Stimulated activated CD4-positive, alpha-beta T cell treated with anti-CD3 and anti-CD28 coated beads, Interleukin-15, amount 100 ng/mL, for 24 hours (primary cell): ENCODE measurements at regions not wholly inside any gene's neighbourhood (a gene's known extent, or its start where the extent isn't known, plus 50 kb on each side); places are given as distances from the start of the nearest gene placed in this dataset.

ENCODE experiments used
- DNase-seq: peaks from one replicate; pipeline ENCODE4 v3.0.0-alpha.2; 2020

- DNase-seq = no peak
Observed at GRCh38 chr3:124094496-124094895, 102.6 kb upstream of the ROPN1 start.

GRCh38 chr3:124097362-124098131, 105.6 kb upstream of the ROPN1 start:
- DNase-seq = no peak

DNA sequence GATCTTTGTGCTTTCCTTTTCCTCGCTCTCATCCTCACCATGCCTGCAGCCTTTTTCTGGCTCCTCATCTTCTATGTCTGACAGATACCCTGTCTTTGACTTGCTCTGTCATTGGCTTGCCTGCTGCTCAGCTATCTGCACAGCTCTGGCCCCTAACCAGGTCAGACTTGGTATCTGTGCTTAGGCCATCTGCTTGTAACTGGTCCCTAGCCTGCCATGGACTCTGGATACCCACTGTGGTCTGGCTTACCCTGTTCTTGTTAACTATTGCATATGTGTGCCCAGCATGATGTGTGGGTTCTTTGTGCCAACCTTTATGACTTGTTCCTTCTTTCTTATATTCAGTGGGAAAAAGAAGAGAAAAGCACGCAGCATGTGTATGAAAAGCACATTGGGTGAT, 109.7 kb upstream of the ROPN1 start:
- no peak for DNase-seq

- no peak for DNase-seq
Observed at GRCh38 chr3:124107104-124107890, 115.4 kb upstream of the ROPN1 start.

DNA sequence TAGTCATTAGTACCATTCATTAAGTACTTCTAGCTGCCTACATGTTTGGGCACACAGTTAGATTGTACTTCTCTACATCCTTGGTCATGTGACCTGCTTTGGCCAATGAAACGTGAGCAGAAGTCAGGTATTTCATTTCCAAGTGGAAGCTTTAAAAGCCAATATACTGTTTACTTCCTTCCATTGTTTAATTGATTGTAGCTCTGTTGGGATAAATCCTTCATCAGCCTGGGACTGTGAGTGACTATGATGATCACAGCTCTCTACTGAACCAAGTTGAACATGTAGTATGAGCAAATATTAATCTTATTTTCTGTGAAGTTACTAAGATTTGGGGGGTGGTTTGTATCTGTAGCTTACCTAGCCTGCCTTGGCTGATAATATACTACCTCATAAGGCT, 116.5 kb upstream of the ROPN1 start:
- DNase-seq = no peak

- DNase-seq = no peak
Observed at GRCh38 chr3:124113485-124113884, 121.6 kb upstream of the ROPN1 start.

DNA sequence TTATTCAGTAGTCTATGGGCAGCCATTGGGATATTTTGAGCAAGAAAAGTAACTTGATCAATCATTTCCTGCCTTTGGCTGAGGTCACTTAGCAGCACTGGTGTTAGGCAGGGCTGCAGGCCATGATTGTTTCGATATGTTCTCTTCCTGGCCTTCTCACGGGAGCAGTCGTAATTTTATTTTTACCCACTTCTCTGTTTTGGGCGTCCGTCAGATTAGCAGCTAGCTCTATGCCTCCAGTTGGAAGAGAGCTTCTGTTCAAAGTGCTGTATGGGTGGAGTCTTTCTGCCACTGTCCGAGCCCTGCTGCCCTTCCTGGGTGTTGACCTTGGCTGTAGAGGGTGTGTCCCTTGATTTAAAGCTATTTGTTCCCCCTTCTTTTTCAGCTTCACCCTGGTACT, 123.4 kb upstream of the ROPN1 start:
- no peak for DNase-seq

DNA sequence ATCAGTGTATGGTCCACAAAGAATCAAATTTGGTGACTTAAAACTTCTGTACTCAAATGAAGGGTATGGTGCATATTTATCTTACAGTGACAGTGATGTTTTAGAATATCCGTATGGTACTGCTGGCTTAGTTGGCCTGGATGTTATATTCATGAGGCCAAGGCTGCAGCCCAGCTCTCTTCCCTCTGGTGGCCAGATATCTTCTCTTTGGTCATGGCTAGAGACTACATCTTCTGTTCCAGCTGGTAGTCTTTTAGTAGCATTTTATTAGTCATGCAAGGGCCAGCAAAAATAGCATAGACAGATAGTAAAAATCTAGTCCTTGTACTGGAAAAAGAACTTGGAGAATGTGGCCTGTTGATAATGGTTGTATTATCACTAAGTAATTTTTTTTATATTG, 124.0 kb upstream of the ROPN1 start:
- no peak for DNase-seq

DNA sequence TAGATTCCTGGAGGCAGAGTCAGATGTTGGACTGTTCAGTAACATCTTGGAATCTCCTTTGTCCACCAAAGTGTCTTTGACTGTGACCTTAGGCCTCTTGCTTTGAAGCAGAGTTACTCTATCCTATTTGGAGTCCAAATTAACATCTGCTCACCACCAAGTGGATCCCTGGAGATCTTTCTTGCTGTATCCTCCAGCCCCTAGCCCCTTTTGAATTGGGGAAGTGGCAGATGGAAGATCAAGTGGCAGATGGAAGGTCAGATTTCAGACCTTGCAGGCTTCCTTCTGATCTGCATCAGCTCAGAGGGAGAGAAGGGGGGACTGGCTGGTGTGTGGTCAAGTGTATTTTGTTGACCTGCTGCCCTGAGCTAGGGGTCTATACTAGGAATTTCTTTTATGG, 125.0 kb upstream of the ROPN1 start:
- DNase-seq = no peak

DNA sequence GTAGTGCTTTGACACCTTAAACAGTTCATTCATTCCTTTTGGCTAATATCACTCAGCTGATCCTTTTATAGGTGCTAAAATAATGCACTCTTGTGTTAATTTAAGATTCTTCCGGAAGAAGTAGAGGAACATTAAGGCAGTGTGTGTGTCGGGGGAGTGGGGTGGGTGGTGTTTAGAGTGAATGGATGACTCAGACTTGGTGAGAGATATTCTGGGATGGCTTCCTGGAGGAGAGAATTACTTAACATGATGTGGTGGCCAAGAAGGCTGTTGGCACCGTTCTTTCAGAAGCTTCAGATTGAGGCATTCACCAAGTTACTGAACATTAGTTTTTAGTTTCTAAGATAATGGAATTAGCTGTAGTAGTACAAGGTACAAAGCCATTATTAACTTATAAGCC, 125.6 kb upstream of the ROPN1 start:
- no peak for DNase-seq

- DNase-seq = no peak
Observed at GRCh38 chr3:124118397-124118796, 126.5 kb upstream of the ROPN1 start.

DNA sequence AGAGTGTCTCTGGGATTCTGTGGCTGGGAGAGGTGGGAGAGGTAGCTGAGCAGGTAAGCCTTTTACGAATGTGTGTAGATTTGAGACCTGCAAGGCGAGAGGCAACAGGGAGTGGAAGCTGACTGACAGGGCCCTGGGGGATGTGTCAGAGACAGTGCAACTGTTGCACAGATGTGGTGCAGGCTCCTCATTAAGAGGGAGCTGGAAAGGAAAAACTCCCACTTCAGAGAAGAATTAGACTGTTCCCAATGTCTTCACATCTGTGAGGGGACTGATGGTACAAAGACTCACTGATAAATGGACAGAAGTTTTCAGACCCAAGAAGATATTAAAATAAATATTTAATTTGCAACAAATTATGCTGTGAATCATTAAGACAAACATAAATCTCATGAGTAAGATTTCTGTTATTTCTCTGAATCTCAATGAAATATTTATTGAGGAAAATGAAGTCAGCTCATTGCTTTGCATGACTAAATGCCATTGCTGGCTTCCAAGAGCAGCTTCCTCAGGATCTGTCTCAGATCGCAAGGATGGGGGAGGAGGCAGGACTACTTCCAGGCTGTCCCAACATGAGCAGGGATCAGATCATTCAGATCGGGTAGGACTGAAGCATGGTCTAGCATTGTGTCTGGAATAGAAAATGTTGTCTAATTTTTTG, 127.3 kb upstream of the ROPN1 start:
- no peak for DNase-seq

DNA sequence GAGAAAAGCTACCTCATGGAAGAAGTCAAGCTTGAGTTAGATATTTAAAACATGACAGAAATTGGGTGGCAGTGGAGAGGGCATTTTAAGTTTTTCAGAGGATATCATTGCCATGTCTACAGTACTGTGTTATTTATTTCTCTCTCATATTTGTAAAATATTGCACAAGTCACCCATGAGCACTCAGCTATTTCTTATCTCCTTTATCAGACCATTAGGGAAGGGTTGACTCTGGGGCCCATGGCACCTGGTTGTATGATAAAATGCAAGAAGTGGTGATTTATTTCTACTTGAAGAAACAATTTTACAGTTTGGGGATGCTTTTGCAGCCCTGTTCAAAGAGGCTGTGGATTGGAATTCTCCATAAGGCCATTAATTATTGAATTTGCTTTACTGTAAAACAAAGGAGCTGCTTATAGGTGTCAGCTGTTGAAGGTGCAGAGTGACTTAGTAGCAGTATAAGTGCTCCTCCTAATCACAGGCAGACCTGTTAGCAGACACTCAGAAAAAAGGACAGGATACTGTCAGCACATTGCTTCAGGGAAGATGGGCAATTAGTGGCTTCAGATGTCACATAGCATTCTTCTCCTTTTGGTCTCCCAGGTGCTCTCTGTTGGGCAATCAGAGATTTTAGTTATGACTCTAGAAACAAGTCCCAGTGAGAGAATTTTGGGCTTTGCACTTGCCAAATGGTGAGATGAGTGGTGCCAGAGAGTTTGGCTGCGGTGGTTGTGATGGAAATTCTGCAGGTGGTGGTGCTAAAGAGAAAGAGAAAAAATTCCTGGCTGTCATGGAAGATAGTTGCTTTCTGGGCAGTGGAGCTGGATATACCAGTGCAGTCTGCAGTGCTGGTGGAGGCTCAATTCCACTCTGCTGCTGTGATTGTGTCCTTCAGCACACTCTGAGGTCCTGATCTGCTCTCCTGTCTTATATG, 129.7 kb upstream of the ROPN1 start:
- DNase-seq = no peak

DNA sequence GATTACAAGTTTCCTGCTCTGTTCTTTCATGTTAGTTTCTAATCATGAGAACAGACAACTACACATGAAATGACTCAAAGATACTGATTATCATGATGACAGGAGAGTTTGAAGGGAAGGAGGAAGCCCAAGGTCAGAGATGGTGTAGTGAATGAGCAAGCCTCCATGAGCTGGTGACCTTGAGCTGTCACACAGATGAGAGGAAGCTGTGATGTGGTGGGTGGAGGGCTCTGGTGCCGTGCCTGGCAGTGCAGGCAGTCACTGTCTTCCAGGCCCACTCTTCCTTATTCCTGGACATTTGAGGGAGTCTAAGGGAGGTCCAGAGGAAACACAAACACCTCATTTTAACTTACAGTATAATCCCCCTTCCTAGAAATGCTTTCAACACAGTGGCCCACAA, 133.4 kb upstream of the ROPN1 start:
- no peak for DNase-seq

GRCh38 chr3:124126436-124127023, 134.6 kb upstream of the ROPN1 start:
- DNase-seq = no peak

DNA sequence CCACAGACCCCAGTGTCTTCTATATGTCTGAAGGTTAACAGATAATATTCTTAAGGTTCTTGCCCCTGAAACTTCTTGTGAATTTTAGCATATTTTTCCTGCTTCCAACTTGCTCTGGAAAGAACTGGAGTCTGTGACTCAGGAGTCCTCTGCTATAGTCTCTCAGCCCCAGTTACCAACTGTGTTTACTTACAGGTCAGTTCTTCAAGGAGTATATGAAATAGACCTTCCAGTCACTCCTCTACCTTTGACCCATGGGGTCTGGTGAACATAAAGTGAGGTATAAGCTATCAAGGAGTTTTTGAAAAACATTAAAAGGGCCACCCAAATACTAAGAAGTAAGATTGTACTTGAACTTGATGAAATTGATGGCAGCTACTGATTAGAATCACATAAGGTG, 139.2 kb upstream of the ROPN1 start:
- DNase-seq = no peak

GRCh38 chr3:124131580-124131979, 139.7 kb upstream of the ROPN1 start:
- DNase-seq = no peak

DNA sequence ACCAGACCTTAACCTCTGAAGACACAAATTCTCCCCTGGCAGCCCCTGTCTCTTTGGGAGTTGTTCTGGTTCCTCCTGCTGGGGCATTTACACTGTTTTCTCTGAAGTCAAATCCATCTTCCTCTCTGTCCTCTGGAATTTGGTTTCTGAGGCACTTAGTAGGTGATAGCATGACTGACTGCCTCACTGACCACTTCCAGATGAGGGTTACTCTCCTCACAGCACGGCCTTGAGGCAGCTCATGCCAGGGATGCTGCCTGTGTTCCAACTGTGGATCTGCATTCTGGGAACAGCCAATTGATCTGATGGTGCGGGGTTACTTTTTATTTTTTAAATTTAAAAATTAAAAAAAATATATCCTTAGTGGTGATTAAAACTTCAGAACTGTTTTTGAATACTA, 140.9 kb upstream of the ROPN1 start:
- DNase-seq = no peak

- DNase-seq = no peak
Observed at GRCh38 chr3:124133366-124133940, 141.5 kb upstream of the ROPN1 start.

DNA sequence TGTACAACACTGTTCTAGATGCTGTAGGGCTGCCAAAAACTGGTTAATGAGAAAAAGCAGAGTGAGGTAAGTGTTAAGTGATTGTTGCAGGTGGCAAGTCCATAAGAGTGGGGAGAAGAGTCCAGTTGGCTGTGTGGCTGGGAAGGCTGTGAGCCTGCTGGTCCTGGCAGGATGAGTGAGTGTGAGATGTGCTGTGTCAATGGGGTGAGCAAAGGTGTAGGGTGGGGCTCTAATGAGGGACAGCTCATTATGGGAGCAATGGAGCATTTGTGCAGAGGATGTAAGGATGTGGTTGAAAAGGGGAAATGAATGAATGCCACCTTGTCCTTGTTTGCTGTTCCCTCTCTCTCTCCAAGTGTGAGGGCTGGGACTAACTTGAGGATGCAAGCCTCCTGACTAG, 145.3 kb upstream of the ROPN1 start:
- DNase-seq = no peak

GRCh38 chr3:124138148-124138547, 146.2 kb upstream of the ROPN1 start:
- no peak for DNase-seq

DNA sequence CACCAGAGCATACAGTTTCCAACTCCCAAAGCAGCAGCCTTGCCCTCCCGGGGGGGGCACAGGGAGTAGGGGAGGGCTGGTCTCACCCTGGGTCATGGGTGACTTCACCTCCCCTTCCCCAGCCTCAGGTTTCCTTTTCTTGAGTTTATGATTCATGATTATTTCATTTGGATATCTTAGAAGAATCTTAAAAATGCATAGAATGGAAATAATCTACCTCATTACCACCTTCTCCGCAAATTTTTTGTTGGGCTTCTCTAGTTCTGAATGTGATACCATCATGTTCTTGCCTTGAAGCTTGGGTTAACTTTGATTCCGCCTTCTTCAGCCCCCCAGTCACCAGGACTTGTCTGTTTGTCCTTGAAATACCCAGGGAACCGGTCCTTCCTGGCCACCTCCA, 148.8 kb upstream of the ROPN1 start:
- DNase-seq = no peak
